ENCODE measurements at regions not wholly inside any gene's neighbourhood (a gene's known extent, or its start where the extent isn't known, plus 50 kb on each side); places are given as distances from the start of the nearest gene placed in this dataset.

DNA sequence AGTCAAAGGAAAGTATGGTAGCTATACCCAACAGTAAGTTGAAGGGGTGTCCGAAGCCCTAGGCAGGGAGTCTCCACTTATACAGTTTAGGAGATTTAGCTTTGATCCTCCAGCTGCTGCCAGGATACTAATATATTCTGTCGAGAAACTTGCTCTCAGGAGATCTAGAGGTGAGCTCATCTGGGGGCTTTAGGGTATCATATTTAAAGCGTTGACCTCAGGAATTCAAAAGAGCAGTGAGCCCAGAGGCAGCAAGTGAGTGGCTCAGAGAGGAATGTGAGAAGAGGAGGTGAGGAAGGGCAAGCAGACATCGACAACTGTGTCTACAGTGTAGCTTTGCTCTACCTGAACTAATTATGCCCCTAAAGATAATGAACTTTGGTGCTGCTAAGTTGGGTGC, 245.1 kb upstream of the LRTM1 start:
- DNase-seq = no peak

DNA sequence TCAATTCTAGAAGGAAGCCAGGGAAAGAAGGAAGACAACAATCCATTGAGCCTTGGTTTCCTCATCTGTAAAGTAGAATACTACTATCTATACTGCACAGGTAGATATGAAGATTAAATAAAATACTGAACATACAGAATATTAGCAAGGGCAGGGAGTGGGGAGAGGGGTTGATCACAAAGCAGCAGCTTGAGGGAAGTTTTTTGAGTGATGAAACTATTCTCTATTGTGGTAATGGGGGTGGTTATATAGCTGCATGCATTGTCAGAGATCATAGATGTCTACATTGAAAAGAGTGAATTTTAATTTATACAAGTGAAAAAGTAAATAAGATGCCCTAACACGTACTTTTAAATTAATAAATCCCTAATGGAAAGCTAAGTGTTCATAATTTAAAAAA, 242.6 kb upstream of the LRTM1 start:
- no peak for DNase-seq

DNA sequence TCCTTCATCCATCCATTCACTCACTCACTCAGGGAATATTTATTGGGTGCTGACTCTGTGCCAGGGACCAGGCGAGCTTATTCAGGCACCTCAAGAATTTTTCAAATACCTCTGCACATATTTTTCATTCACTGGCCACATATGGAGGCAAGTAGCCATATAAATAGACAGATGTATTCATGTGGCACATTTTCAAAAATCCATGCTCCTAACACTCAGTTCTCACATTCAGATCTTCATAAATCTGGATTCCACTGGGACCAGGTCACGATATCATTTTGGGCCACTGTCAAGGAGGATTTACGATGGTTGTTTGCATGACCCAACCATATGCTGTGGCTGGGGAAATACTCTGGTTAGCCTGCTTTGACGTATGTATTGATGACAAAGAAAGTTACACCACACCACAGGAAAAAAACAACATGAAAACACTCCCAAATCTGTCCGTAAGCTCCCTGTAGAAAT, 241.8 kb upstream of the LRTM1 start:
- no peak for DNase-seq

DNA sequence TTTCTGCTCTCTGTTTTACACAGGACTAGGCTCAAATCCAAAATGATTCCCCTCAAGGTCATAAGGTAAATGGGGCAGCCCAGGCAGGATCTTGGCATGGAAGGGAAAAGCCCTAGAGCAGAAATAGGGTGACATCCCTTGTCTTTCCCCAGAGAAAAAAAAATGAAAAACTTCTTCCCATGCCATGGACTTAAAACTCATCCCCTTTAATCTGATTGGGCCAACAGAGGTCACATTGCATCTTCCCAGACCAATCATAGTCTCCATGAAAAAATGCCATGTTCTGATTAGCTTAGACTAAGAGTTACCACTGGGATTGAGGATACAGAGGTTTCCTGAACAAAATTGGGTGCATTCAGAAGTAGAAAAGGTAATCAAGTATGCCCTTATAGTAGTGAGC, 241.3 kb upstream of the LRTM1 start:
- DNase-seq = no peak

DNA sequence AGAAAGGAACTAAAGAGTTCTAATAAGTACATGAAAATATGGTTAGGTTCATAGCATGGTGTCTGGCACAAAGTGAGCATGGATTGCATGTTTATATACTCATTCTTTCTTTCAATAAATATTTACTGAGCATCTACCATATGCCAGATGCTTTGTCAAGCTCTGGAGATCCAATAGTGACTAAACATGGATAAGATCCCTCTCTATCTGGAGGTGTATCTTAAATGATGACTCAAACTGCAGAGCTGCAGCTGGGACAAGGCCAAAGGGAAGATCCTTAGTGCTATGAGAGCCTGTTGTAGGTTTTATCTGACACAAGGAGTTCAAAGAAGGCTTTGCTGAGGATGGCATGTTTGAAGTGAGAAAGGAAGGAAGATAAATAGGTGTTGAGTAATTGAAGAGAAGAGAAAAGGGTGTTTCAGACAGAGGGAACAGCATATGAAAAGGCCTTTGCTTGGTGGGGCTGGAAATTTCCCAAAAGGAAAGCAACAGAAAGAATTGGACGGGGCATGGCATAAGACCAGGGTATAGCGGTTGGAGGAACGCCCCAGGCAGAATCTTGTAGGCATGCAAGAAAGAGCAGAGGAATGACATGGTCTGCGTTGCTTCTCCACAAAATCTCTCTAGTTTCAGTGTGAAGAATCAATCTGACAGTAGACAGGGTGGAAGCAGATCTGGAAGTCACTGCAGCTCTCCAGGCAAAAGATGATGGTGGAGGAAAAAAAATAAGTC, 239.9 kb upstream of the LRTM1 start:
- no peak for DNase-seq

DNA sequence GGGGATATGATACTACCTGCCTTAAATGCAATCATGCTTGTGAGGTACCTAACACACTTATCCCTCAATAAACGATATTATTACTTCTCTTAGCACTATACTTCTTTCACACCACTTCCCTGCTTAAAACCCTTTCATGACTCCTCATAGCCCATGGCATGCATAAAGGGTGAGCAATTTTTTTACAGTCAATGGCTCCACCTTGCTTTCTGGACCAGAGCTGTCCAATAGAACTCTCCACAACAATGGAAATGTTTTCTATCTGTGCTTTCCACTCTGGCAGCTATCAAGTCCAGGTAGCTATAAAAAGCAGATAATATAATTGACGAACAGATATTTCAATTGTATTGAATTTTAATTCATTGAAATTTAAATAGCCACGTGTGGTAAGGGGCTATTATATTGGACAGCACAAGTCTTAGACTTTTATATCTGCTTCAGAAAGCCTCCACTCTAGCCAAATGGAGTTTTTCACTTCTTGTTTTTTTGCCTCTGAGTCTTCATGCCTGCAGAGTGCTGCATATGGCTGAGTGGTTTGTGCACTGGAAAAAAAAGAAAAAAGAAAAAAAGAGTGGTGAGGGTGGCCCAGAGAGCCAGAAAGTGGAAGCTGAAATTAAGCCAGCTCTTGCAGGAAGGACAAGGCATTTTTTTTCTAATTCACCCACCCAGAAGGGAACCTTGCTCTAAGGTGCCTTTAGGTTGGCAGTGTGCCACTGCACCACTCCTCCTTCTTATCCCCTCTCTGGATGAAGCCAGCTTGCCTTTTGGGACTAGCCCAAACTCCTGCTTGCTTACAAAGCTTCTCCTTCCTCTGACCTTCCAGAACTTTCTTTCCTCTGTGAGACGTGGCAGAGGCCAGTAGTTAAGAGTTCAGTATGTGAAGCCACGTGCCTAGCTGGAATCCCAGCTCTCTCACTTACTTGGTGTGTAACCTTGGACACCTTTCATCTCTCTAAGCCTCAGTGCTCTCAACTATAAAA, 239.0 kb upstream of the LRTM1 start:
- no peak for DNase-seq

DNA sequence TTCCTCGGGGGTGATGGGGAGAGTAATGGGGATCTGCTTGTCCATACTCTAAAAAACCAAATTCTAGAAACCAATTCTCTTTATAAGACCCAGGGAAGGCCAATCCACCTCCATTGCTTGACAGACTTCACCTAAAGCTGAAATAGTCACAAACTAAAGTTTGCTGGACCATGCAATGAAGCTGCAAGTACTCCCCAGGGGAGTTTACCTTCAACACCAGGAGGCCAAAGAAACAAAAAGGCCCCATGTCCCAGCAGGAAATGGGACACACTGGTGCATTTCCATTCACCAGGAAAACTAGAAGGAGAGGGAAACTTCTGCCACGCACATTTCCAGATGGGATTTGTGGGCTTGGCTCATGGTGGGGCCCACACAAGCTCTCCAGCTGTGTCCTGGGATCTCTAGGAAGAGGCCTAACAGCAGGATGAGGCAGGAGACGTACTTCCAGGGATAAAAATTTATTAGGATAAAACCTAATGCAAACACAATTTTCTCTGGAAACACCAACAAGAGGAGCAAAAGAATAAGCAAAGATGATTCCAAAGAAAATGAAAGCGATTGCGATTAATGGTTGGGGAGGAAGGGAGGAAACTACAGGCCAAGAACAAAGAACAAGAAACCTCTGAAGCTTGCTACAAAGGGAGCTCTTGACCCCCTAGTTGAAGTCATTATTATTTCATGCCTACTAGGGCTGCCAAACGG, 238.0 kb upstream of the LRTM1 start:
- DNase-seq = no peak

DNA sequence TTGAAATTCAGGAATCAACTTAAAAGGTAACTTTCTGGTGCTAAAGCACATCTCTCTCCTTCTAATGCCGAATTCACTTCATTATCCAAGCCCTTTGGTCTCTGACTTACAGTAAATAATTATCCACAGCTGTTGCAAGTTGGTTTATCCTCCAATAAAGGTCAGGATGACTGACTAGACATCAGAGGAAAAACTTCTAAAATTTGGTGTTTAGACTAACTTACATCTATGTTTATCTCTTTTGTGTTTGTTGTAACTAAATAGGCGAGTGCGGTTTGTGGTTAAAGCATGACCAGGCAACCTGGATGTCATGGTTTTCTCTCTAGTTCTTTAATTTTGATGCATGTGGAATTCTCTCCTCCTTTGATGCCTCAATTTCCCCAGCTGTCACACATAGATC, 237.4 kb upstream of the LRTM1 start:
- no peak for DNase-seq

GRCh38 chr3:55164876-55165275, 237.0 kb upstream of the LRTM1 start:
- no peak for DNase-seq

DNA sequence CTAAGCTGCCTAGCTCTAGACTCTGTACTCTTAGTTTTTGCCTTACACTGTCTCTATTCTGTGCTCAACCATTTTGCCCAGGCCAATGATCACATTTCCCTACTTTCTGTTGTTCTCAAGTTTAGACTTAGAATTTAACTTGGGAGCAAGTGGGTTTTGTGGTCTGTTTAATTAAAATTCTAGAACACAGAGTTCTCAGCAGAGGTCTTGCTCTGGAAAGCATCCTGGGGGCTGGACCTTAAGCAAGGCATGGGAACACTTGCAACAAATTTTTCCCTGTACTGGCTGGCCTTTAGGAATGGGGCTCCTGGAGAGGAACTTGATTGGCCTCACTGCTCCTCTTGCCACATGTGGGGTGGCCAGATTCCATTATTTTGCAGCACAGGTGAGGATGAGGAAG, 236.3 kb upstream of the LRTM1 start:
- no peak for DNase-seq

GRCh38 chr3:55163421-55163820, 235.6 kb upstream of the LRTM1 start:
- DNase-seq = no peak

- DNase-seq = no peak
Observed at GRCh38 chr3:55162031-55162795, 234.4 kb upstream of the LRTM1 start.

DNA sequence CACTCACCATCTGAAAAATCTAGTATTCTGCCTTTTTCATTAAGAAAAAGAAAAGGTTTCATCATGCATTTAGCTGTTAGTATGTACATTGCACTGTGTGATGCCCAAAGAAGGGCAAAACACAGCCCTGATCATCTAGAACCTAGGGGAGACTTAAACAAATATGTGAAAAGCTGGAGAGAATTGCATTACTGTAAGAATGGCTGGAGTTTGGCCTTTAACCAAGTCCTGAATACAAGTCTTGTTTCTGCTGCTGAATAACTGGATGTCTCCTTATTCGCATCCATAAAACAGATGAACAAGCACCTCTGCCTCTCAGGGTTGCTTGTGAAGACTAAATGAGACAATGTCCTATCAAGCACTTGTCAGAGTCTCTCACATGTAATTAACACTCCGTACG, 233.4 kb upstream of the LRTM1 start:
- no peak for DNase-seq

DNA sequence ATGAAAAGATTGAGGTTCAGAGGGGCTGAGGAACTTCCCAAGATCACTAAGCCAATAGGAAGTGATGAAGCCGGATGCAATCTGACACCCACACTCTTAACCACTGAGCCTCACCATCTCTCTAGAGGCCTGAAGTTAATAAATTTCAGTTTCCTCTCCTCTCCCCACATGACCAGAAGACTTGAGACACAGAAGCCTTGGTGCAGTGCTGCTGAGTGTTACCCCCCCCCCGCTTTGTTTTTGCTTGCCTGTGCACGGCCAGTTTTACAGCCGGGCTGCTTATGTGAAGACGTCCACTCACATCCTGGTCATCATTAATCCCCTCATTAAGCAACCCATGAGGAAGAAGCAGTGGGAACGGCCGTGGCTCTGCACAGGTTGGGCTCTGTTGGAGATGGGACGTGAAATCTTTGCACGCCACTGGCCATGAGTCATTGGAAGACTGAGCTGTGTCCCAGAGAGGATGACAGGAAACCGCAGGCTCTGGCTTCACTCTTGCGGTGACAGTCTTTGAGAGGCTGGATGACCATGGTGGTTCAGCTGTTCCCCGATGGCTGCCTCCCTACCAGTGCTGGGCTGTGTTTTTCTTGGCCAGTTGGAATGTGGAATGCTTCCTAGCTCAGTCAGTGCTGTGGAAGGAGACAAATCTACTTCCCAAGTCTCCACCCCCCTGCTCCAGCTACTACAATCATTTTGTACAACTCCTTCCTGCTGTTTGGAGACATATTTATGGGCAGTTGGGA, 232.6 kb upstream of the LRTM1 start:
- DNase-seq = peak; percentile 78

DNA sequence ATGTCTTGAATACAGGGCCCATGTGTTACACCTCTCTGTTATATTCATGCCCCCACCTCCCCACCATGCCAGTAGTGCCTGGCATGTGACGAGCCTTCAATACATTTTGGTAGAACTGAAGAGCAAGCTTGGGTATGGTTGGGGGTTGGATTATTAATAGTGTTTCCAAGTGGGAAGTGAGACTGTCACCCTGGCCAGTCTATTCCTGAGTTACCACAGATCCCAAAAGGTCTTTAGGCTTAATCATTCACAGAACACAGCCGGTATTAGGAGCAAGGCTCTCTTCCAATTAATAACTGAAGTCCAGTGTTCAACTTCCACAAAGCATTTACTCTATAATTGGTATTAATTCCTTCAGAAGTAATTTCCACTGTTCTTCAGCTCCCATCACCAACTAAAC, 231.9 kb upstream of the LRTM1 start:
- DNase-seq = no peak

DNA sequence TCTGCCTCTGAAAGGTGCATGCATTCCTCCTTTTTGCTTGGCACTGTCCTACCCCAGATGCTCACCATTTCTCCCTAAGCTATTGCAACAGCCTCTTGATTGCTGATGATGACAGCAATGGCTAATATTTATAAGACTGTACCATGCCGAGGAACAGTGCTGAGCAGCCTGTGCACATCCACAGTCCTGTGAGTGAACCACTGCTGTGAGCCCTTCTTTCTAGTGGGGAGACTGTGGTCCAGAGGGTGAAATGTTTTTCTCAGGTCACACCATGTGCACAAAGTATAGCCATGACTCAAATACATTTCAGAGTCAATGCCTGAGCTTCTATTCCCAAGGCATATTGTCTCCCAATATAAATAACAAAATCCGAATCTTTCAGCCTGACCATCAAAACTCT, 231.2 kb upstream of the LRTM1 start:
- no peak for DNase-seq

- DNase-seq = no peak
Observed at GRCh38 chr3:55158345-55158744, 230.5 kb upstream of the LRTM1 start.

DNA sequence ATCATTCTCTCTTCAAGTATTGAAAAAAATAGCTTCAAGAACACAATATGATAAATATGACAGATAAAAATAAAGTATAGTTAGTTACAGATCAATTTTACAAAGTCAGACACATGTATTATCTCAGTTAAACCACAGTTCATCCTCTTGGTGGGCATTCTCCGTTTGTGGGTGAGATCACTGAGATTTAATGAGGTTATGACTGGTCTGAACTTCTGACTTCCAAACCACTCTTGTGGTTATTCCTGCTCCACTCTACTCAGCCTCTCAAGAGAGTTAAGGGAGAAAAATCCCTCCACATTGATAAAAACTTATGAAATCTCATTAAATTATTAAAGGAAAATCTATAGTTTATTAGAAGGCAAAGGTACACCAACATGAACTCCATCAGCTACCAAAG, 229.9 kb upstream of the LRTM1 start:
- no peak for DNase-seq

GRCh38 chr3:55156851-55157650, 229.2 kb upstream of the LRTM1 start:
- DNase-seq = no peak

- no peak for DNase-seq
Observed at GRCh38 chr3:55147856-55148720, 220.2 kb upstream of the LRTM1 start.

Measured in femur (tissue), 1 donor.